Endothelial cell of umbilical vein (primary cell): ENCODE measurements at regions not wholly inside any gene's neighbourhood (a gene's known extent, or its start where the extent isn't known, plus 50 kb on each side); places are given as distances from the start of the nearest gene placed in this dataset.

Experiments
- CTCF ChIP-seq, 2 donors: IDR thresholded peaks; 1 replicate in 1 of 2; 2 replicates in 1 of 2; pipeline ENCODE4 v1.5.1; 2011; ENCODE audit warnings: low read length in 2 of 2, mild to moderate bottlenecking in 2 of 2, moderate library complexity in 2 of 2, control low read depth in 1 of 2, inconsistent platforms in 1 of 2, low read depth in 1 of 2; ENCODE audit not compliant: insufficient read depth in 1 of 2; ENCODE audit errors: extremely low read depth in 1 of 2
- JUN ChIP-seq: IDR thresholded peaks from 2 replicates; pipeline ENCODE4 v1.6.1; 2011; ENCODE audit warnings: borderline replicate concordance, low read depth; ENCODE audit not compliant: insufficient read length, insufficient read depth

DNA sequence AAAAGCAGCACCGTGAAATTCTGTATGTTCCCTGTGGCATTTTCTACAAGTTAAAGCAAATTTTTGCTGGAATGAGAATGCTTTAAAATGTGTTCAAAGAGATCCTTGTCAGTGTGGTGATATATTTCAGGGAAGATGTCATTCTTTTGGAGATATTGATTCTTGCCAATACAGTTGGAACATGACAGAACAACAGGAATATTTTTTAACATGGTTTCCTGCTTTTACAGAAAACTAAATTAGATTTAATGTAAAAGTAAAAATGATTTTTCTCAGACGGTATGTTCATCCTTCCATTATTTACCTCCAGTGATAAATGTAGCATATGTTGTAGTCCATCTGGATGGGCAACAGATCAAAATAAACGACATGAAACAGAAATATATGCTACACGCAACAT, 474.8 kb downstream of the TMA16 start:
- TF ChIP-seq CTCF (IDR thresholded peaks at IDR 0.05; ENCODE audit: extremely low read depth in 1 of 2, insufficient read depth in 1 of 2, low read depth in 1 of 2, low read length in 2 of 2) (no peak), JUN (no peak)
